Stimulated activated CD4-positive, alpha-beta T cell treated with anti-CD3 and anti-CD28 coated beads, Interleukin-4, amount 100 ng/mL, for 1 hour (primary cell): ENCODE measurements at regions not wholly inside any gene's neighbourhood (a gene's known extent, or its start where the extent isn't known, plus 50 kb on each side); places are given as distances from the start of the nearest gene placed in this dataset.
"Not testable (repeated sequence)": the region's sequence is repeated elsewhere in the genome, so short reads cannot be mapped to it uniquely, and the experiment has no call there.

Experiments
- DNase-seq: peaks from one replicate; pipeline ENCODE4 v3.0.0-alpha.2; 2020

GRCh38 chr20:51955756-51956155, 153.4 kb upstream of the SALL4 start:
- no peak for DNase-seq

DNA sequence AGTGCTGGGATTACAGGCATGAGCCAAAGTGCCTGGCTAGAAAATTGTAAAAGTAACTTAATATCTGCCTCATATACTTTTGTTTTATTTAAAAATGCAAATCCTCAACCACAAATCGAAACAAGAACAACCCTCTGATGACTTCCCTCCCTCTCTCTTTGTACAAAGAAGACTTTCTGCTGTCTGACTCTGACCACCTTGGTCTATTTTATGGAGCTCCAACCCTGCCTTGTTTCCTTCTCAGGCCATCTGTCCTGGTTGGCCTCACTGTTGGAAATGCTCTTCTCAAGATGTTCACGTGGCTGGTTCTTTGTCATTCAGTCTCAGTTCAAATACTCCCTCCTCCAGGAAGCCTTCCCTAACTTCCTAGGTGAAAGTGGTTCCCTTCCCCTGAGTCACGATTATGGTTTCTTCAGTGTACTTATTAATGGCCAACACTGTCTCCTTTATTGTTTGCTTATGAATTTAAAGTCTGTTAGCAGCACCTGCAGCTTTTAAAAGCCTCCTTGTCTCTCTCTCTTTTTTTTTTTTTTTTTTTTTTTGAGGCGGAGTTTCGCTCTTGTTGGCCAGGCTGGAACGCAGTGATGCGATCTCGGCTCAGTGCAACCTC, 151.5 kb upstream of the SALL4 start:
- DNase-seq = no peak

DNA sequence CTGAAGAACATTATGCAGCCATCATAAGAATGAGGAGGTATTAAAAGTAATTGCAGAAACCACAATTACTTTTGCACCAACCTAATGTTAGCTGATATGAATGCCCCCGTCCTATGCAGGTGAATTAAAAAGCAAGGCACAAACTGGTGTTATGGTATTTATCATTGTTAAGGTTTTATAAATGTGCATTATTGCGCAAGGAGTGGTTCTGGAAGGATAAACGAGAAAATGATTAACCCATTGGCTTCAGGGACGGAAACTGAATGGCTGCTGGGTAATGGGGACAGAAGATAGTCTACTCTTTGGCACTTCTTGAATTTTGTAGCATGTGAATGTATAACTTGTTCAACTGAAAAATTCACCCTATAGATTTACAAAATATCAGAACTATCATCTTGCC, 148.6 kb upstream of the SALL4 start:
- no peak for DNase-seq

DNA sequence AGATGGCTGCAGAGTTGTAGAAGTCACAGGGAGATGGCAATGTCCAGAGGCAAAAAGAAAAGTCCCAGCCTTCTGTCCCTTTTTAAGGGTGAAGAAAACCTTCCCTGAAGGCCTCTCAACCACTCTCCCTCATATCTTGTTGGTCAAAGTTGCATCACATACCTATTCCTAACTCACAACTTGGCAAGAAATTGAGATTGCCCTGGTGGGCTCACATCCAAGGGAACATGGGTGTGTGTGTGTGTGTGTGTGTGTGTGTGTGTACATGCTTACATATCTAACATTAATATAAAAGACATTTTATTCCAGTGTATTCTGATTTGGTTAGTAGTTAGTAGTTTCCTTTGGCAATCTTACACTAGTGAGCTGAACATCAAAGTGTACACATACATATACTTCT, 144.3 kb upstream of the SALL4 start:
- no peak for DNase-seq

DNA sequence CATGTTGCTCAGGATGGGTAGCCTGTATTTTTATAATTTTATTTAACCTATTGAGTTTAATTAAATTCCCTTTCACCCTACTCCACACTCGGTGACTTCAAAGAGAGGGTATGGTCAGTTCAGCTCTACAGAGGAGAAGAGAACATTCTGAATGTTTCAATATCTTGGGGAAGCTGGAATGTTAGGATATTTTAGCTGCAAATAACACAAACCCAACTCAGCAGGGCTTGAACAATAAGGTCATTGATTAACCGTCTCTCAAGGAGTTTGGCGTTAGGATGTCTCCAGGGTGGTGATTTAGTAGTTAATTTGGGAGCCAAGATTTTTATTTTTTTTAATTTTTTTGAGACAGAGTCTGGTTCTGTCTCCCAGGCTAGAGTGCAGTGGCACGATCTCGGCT, 143.6 kb upstream of the SALL4 start:
- DNase-seq = no peak

DNA sequence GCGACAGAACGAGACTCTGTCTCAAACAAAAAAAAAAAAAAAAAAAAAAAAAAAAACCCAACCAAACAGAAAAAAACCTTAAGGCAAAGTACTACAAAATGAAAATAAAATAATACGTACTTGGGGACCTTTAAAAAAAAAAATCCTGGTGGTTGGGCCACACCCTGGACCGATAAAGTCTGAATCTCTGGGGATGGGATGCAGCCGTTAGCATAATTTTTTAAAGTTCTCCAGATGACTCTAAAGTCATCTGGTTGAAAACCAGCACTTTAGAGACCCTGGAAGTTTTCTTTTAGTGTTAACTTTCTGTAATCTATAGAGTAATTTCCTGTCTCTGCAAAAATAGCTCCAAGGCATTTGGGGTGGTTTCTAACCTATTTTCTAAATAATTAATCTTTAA, 142.9 kb upstream of the SALL4 start:
- DNase-seq = no peak

DNA sequence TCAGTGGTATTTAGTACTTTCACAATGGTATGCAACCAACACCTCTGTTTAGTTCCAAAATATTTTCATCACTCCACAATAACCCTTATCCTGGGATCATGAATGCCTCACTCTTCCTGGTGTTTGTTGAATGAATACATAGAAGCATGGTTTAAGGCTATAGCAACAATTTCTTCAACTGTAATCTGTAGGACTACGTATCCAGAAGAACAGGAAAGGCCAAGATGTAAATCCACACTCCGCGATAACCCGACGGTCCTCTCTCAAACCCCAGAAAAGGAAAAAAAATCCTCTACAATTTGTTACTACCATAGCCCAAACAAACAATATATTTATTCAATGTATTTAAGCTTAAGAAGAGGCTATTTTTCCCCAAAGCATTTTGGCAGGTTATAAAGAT, 141.4 kb upstream of the SALL4 start:
- DNase-seq = no peak

GRCh38 chr20:51943326-51943725, 141.0 kb upstream of the SALL4 start:
- DNase-seq = not testable (repeated sequence)

- no peak for DNase-seq
These were observed 139.2 kb upstream of the SALL4 start for GRCh38 chr20:51941503-51941902.

- DNase-seq = no peak
These were observed 136.9 kb upstream of the SALL4 start for GRCh38 chr20:51939259-51939585.

- DNase-seq = no peak
These were observed 136.4 kb upstream of the SALL4 start for GRCh38 chr20:51938559-51939258.

- no peak for DNase-seq
These were observed 135.5 kb upstream of the SALL4 start for GRCh38 chr20:51937779-51938178.

DNA sequence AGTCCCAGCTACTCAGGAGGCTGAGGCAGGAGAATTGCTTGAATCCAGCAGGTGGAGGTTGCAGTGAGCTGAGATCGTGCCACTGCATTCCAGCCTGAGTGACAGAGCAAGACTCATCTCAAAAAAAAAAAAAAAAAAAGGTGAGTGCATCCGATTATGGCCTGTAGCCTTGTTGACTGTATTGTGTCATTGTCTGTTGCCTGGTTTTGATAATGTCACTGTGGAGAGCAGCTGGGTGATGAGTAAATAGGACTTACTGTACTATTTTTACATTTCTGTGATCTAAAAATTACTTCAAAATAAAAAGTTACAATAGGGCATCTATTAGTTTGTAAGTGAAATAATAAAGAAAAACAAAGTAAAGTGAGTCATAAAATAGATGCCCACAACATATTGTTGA, 134.1 kb upstream of the SALL4 start:
- no peak for DNase-seq

DNA sequence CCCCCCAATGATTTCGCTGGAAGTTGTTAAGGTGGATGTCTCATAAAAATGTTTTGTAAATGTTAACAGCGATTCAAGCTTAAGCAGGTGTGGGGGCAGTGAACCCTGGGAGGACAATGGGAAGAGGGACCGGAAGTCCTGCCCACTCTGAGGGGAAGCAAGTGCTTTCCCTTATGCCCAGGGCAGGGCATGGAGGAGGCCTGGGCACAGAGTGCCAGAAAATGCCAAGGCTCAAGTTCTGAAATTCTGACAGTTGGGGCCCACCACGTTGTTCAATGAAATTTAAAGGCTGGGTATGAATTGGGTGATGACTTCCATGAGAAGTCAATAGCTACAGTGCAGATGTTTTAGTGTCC, 132.7 kb upstream of the SALL4 start:
- no peak for DNase-seq

DNA sequence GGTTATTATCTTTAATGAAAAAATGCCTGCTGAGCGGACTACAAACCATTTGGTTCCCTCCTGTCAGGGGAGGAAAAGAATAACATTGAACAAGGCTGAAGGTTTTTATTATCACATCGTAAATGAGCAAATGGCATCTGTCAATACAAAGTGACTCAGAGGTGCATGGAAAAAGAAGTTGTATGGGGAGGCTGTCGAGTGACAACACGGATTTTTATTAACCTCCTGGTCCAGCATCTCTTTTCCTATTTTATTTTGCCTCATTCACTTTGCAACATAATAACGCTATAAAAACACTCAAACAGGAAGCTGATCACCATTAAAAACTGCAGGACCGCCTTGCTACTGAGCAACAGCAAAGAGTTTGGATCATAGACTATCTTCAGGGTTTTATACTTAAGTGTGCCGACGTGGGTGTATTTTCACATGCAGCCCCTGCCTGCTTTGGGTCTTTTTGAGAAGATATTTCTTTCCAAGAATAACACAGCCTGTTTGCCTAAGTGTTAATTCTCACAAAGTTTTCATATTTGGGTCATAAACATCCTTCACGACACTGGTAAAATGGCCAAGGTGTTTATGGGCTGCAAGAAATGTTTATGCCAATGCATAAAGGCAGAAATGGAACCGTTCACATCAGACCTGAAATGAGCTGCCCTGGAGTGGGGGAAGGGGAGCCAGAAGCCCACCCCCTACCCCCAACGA, 132.1 kb upstream of the SALL4 start:
- no peak for DNase-seq

DNA sequence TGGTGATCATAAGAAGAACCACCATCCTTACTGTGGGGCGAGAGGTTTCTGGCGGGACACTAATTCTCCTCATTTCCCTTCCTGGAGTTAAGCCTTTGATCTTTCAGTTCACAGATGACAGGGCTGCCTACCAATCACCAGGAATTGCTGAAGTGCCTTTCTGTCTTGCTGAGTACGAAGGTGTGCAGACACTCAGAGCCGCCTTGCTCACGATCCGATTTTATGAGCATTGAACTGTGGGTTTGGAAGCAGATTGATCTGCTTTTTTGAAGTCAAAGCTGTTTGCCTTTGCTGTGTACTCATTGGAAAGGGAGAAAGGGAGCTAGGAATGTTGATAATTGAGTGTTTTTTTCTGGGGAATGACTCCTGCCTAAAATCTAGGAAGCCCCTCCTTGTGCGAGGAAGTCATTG, 129.1 kb upstream of the SALL4 start:
- DNase-seq = no peak

GRCh38 chr20:51930775-51931174, 128.5 kb upstream of the SALL4 start:
- no peak for DNase-seq

GRCh38 chr20:51928931-51929330, 126.6 kb upstream of the SALL4 start:
- no peak for DNase-seq

DNA sequence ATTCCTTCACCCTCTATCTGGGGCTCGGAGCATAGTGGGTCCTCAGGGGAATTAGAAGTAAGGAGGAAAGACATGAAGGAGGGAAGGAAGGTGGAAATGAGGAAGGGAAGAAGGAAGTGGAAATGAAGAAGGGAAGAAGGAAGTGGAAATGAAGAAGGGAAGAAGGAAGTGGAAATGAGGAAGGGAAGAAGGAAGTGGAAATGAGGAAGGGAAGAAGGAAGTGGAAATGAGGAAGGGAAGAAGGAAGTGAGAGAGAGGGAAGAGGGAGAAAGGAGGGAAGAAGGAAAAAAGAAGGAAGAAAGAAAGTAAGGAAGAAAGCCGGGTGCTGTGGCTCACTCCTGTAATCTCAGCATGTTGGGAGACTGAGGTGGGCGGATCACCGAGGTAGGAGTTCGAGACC, 125.6 kb upstream of the SALL4 start:
- DNase-seq = not testable (repeated sequence)

DNA sequence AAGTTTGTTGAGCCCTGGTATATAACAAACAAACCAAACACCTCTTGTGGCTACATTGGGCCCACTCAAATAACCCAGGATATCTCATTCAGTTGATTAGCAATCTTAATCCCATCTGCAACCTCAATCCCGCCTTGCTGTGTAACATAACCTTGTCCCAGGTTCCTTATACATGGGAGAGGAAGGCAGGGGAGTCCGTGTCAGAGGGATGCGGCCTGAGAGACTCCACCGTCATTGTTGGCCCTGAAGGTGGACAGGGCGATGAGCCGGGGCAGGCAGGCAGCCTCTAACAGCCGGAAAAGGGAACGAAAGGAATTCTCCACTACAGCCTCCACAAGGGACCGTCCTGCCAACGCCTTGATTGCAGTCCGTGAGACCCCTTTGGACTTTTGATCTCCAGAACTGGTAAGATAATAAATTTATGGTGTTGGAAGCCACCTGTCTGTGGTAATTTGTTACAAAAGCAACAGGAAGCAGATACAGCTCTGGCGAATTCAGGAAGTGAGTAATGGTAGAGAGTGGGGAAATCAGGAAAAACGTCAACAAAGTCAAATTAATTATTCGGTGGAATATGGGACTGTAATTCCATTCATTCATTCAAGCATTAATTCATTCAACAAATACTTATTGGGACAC, 124.5 kb upstream of the SALL4 start:
- DNase-seq = no peak

DNA sequence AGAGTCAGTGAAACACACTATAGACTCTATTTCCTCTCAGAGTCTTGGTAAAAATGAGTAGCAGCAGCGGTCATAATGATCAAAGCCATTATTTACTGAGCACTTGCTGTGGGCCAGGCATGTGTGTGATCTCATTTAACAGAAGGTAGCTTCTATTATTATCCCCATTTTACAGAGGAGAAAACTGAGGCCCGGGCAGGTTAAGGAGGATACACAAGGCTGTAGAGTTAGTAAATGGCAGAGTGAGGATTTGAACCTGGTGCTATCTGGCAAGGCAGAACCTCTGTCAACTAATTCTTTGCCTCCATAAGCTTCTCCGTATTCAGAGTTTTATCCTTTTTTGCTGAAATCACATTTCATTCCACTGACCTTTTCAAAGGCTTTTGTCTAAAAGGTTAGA, 122.2 kb upstream of the SALL4 start:
- no peak for DNase-seq

DNA sequence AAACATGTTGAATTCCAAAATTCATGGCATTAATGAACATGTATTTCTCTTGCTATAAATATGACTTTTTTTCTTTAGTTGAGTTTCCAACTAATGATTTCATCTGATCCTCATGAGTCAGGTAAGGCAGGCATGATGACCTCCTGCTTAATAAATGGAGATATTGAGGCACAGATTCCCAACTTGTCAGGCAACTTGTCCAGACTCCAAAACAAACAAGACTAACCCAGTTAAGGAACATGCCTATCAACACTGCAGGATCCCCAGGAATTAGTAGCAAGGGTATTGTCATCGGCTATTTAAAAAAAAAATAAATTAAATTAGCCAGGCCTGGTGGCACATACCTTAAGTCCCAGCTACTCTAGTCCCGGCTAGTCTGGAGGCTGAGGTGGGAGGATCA, 121.3 kb upstream of the SALL4 start:
- DNase-seq = no peak

- DNase-seq = not testable (repeated sequence)
These were observed 120.5 kb upstream of the SALL4 start for GRCh38 chr20:51922812-51923211.

GRCh38 chr20:51918561-51918960, 116.2 kb upstream of the SALL4 start:
- no peak for DNase-seq
